Panc1 (cell line): ENCODE measurements at regions not wholly inside any gene's neighbourhood (a gene's known extent, or its start where the extent isn't known, plus 50 kb on each side); places are given as distances from the start of the nearest gene placed in this dataset.

Source experiments
- CTCF ChIP-seq: fragments of 450-650 bp; IDR thresholded peaks from 2 replicates; pipeline ENCODE4 v1.5.1; 2017; ENCODE audit warnings: mild to moderate bottlenecking
- POLR2AphosphoS5 ChIP-seq: IDR thresholded peaks from 2 replicates; pipeline ENCODE4 v1.6.1; 2012; ENCODE audit warnings: mild to moderate bottlenecking, low read depth, low read length, moderate library complexity
- SIN3A ChIP-seq: IDR thresholded peaks from 2 replicates; pipeline ENCODE4 v1.6.1; 2012; ENCODE audit warnings: low read depth, mild to moderate bottlenecking, low read length, moderate library complexity, borderline replicate concordance; ENCODE audit not compliant: insufficient read depth
- TF ChIP-seq, protein P1 (sequence below), 2 experiments: IDR thresholded peaks; 2 replicates each; pipeline ENCODE4 v1.6.1; 2011 to 2012; ENCODE audit warnings: low read depth in 2 of 2, control low read depth in 1 of 2, low read length in 1 of 2, mild to moderate bottlenecking in 1 of 2, moderate library complexity in 1 of 2; ENCODE audit not compliant: insufficient read depth in 1 of 2

- TF ChIP-seq SIN3A (no peak), CTCF (no peak), POLR2AphosphoS5 (no peak)
- TF ChIP-seq, protein P1, sequence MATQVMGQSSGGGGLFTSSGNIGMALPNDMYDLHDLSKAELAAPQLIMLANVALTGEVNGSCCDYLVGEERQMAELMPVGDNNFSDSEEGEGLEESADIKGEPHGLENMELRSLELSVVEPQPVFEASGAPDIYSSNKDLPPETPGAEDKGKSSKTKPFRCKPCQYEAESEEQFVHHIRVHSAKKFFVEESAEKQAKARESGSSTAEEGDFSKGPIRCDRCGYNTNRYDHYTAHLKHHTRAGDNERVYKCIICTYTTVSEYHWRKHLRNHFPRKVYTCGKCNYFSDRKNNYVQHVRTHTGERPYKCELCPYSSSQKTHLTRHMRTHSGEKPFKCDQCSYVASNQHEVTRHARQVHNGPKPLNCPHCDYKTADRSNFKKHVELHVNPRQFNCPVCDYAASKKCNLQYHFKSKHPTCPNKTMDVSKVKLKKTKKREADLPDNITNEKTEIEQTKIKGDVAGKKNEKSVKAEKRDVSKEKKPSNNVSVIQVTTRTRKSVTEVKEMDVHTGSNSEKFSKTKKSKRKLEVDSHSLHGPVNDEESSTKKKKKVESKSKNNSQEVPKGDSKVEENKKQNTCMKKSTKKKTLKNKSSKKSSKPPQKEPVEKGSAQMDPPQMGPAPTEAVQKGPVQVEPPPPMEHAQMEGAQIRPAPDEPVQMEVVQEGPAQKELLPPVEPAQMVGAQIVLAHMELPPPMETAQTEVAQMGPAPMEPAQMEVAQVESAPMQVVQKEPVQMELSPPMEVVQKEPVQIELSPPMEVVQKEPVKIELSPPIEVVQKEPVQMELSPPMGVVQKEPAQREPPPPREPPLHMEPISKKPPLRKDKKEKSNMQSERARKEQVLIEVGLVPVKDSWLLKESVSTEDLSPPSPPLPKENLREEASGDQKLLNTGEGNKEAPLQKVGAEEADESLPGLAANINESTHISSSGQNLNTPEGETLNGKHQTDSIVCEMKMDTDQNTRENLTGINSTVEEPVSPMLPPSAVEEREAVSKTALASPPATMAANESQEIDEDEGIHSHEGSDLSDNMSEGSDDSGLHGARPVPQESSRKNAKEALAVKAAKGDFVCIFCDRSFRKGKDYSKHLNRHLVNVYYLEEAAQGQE (IDR thresholded peaks at IDR 0.05; ENCODE audit: insufficient read depth in 1 of 2, low read depth in 2 of 2, low read length in 1 of 2) = no peak
These were observed 384.7 kb upstream of the EEF2KMT start for GRCh38 chr16:5482256-5482655.
